ENCODE measurements at regions not wholly inside any gene's neighbourhood (a gene's known extent, or its start where the extent isn't known, plus 50 kb on each side); places are given as distances from the start of the nearest gene placed in this dataset.

DNA sequence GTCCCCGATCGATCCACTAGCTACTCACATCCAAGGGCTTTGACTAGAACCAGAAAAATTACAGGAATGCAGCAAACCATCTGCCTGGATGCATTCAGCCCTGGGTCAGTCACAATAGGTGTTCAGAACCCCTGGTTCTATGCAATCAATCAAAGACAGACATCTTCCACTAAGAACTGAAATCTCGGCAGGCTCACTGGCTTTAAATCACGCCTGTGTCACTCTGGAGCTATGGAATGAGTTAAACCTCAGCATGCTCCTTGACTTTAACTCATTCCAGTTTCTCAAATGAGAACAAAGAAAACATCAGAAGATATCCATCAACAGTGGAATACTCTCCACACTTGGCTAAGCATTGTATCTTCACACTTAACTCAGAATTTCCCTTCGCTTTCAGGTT lies 68.1 kb upstream of the SPTBN1 start:
- H3K4me2 ChIP-seq (ENCODE audit: low read length): no peak overlapping the region
- TF ChIP-seq, protein P1, sequence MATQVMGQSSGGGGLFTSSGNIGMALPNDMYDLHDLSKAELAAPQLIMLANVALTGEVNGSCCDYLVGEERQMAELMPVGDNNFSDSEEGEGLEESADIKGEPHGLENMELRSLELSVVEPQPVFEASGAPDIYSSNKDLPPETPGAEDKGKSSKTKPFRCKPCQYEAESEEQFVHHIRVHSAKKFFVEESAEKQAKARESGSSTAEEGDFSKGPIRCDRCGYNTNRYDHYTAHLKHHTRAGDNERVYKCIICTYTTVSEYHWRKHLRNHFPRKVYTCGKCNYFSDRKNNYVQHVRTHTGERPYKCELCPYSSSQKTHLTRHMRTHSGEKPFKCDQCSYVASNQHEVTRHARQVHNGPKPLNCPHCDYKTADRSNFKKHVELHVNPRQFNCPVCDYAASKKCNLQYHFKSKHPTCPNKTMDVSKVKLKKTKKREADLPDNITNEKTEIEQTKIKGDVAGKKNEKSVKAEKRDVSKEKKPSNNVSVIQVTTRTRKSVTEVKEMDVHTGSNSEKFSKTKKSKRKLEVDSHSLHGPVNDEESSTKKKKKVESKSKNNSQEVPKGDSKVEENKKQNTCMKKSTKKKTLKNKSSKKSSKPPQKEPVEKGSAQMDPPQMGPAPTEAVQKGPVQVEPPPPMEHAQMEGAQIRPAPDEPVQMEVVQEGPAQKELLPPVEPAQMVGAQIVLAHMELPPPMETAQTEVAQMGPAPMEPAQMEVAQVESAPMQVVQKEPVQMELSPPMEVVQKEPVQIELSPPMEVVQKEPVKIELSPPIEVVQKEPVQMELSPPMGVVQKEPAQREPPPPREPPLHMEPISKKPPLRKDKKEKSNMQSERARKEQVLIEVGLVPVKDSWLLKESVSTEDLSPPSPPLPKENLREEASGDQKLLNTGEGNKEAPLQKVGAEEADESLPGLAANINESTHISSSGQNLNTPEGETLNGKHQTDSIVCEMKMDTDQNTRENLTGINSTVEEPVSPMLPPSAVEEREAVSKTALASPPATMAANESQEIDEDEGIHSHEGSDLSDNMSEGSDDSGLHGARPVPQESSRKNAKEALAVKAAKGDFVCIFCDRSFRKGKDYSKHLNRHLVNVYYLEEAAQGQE (IDR thresholded peaks at IDR 0.05; ENCODE audit: borderline replicate concordance): no peak
- TF ChIP-seq EP300 (conservative IDR thresholded peaks at IDR 0.05; ENCODE audit: poor library complexity, severe bottlenecking) (no peak), EZH2 (IDR thresholded peaks at IDR 0.05; ENCODE audit: borderline replicate concordance, insufficient read depth, low read length, poor library complexity, severe bottlenecking) (no peak), TAF1 (IDR thresholded peaks at IDR 0.05; ENCODE audit: low read depth) (no peak)
- H3K9me3 ChIP-seq (ENCODE audit: low read length): no peaks in the 10 kb centered on the region
- H3K27ac ChIP-seq (ENCODE audit: low read length): peak overlapping the region; percentile 4
- no peaks in the 10 kb centered on the region for H3F3A ChIP-seq (ENCODE audit: insufficient read depth, low read length, poor library complexity, severe bottlenecking)
- no peak overlapping the region for H3K9ac ChIP-seq (ENCODE audit: low read length)
- H4K20me1 ChIP-seq (ENCODE audit: insufficient read depth): no peaks in the 10 kb centered on the region
- H3K9me2 ChIP-seq (ENCODE audit: insufficient read depth, low read length): no peaks in the 10 kb centered on the region
- H3K36me3 ChIP-seq (ENCODE audit: insufficient read depth, low read length): no peaks in the 10 kb centered on the region
- H3K27me3 ChIP-seq (ENCODE audit: insufficient read depth, low read depth, low read length): no peaks in the 10 kb centered on the region
- no peaks in the 10 kb centered on the region for H3K79me2 ChIP-seq (replicated peaks; ENCODE audit: insufficient read depth, low read length)
- H3K4me3 ChIP-seq (ENCODE audit: low read length): no peak overlapping the region
- H2AFZ ChIP-seq (ENCODE audit: low read depth, low read length): no peak overlapping the region

DNA sequence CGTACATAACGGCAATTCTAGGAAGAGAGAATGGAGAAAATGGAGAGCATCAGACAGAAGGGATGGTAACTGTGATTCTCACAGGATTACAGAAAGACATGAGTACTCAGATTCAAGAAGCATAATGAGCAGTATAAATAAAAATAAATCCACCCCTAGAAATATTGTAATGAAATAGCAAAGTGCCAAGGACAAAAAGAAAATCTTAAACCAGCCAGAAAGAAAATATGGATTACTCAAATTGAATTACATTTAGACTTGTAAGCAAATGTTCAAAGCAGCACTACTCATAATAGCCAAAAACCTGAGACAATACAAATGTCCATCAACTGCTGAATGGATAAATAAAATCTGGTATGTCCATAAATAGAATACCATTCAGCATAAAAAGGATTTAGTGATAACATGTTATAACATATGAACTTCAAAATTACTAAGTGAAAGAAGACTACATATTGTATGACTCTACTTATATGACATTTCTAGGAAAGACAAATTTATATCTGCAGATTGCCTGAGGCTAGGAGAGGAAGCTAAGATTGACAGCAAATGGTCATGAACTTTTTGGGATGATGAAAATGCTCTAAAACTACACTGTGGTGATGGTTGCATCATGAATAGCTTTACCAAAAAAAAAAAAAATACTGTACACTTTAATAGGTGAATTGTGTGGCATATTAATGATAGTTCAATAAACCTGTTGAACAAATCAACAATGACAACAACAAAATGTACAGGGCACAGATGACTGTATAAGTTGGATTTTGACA lies 63.4 kb upstream of the SPTBN1 start:
- H3K4me3 ChIP-seq (ENCODE audit: low read length): no peak overlapping the region
- H3K9ac ChIP-seq (ENCODE audit: low read length): no peak overlapping the region
- no peak overlapping the region for H3K27ac ChIP-seq (ENCODE audit: low read length)
- no peaks in the 10 kb centered on the region for H3F3A ChIP-seq (ENCODE audit: insufficient read depth, low read length, poor library complexity, severe bottlenecking)
- no peak for TF ChIP-seq TAF1 (IDR thresholded peaks at IDR 0.05; ENCODE audit: low read depth)
- TF ChIP-seq EP300 (conservative IDR thresholded peaks at IDR 0.05; ENCODE audit: poor library complexity, severe bottlenecking): no peak
- TF ChIP-seq MXI1 (conservative IDR thresholded peaks at IDR 0.05; ENCODE audit: poor library complexity, severe bottlenecking): no peak
- TF ChIP-seq EZH2 (IDR thresholded peaks at IDR 0.05; ENCODE audit: borderline replicate concordance, insufficient read depth, low read length, poor library complexity, severe bottlenecking): no peak
- TF ChIP-seq, protein P2, sequence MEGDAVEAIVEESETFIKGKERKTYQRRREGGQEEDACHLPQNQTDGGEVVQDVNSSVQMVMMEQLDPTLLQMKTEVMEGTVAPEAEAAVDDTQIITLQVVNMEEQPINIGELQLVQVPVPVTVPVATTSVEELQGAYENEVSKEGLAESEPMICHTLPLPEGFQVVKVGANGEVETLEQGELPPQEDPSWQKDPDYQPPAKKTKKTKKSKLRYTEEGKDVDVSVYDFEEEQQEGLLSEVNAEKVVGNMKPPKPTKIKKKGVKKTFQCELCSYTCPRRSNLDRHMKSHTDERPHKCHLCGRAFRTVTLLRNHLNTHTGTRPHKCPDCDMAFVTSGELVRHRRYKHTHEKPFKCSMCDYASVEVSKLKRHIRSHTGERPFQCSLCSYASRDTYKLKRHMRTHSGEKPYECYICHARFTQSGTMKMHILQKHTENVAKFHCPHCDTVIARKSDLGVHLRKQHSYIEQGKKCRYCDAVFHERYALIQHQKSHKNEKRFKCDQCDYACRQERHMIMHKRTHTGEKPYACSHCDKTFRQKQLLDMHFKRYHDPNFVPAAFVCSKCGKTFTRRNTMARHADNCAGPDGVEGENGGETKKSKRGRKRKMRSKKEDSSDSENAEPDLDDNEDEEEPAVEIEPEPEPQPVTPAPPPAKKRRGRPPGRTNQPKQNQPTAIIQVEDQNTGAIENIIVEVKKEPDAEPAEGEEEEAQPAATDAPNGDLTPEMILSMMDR (IDR thresholded peaks at IDR 0.05; ENCODE audit: poor library complexity, severe bottlenecking): no peak
- TF ChIP-seq, protein P1 (IDR thresholded peaks at IDR 0.05; ENCODE audit: borderline replicate concordance): no peak
- no peak for TF ChIP-seq POLR2AphosphoS5 (IDR thresholded peaks at IDR 0.05)
- no peak for TF ChIP-seq RAD21 (conservative IDR thresholded peaks at IDR 0.05)
- no peak for TF ChIP-seq SMC3 (conservative IDR thresholded peaks at IDR 0.05; ENCODE audit: poor library complexity)
- H3K36me3 ChIP-seq (ENCODE audit: insufficient read depth, low read length): no peaks in the 10 kb centered on the region
- H2AFZ ChIP-seq (ENCODE audit: low read depth, low read length): no peak overlapping the region
- no peaks in the 10 kb centered on the region for H3K9me3 ChIP-seq (ENCODE audit: low read length)
- H3K4me2 ChIP-seq (ENCODE audit: low read length): no peak overlapping the region
- no peaks in the 10 kb centered on the region for H3K79me2 ChIP-seq (replicated peaks; ENCODE audit: insufficient read depth, low read length)
- H4K20me1 ChIP-seq (ENCODE audit: insufficient read depth): no peaks in the 10 kb centered on the region
- H3K9me2 ChIP-seq (ENCODE audit: insufficient read depth, low read length): no peaks in the 10 kb centered on the region
- H3K27me3 ChIP-seq (ENCODE audit: insufficient read depth, low read depth, low read length): no peaks in the 10 kb centered on the region

Measured in neural cell (in vitro differentiated cells).